ENCODE measurements at regions not wholly inside any gene's neighbourhood (a gene's known extent, or its start where the extent isn't known, plus 50 kb on each side); places are given as distances from the start of the nearest gene placed in this dataset.

GRCh38 chr2:3115301-3116042 is 262.1 kb downstream of the EIPR1 start:
- ATAC-seq (ENCODE audit: low read depth), result no peak
- intact Hi-C loops (cut with micrococcal nuclease), result no loop called here

GRCh38 chr2:3114406-3115185 is 263.0 kb downstream of the EIPR1 start:
- Mint-ChIP-seq H3K36me3 (ENCODE audit: low read depth) (no peaks in the 10 kb centered on the region), H3K27ac (no peak overlapping the region), H3K4me3 (no peak overlapping the region), H3K27me3 (no peaks in the 10 kb centered on the region), H3K4me1 (no peaks in the 10 kb centered on the region), H3K9me3 (no peaks in the 10 kb centered on the region)
- no peak for TF ChIP-seq CTCF (IDR thresholded peaks at IDR 0.05)
- ATAC-seq (ENCODE audit: low read depth) (no peak), DNase-seq (no peak)
- CTCF ChIA-PET, result no interaction called here
- POLR2A ChIA-PET, result no interaction called here
- intact Hi-C loops (cut with micrococcal nuclease), result no loop called here

More at GRCh38 chr2:3115301-3116042, 262.1 kb downstream of the EIPR1 start:
- Mint-ChIP-seq H3K4me1 (no peaks in the 10 kb centered on the region), H3K9me3 (no peaks in the 10 kb centered on the region), H3K27ac (no peak overlapping the region), H3K27me3 (no peaks in the 10 kb centered on the region), H3K4me3 (no peak overlapping the region), H3K36me3 (ENCODE audit: low read depth) (no peaks in the 10 kb centered on the region)
- ChIA-PET POLR2A (no interaction called here), CTCF (no interaction called here)
- no peak for TF ChIP-seq CTCF (IDR thresholded peaks at IDR 0.05)
- DNase-seq, result no peak

- Mint-ChIP-seq H3K9me3 (no peaks in the 10 kb centered on the region), H3K27ac (no peak overlapping the region), H3K4me3 (no peak overlapping the region), H3K4me1 (no peaks in the 10 kb centered on the region), H3K27me3 (no peaks in the 10 kb centered on the region), H3K36me3 (ENCODE audit: low read depth) (no peaks in the 10 kb centered on the region)
- no peak for TF ChIP-seq CTCF (IDR thresholded peaks at IDR 0.05)
- DNase-seq, result no peak
- intact Hi-C loops (cut with micrococcal nuclease), result no loop called here
- ChIA-PET POLR2A (no interaction called here), CTCF (no interaction called here)
- ATAC-seq (ENCODE audit: low read depth), result no peak
Observed at GRCh38 chr2:3113769-3114168, 263.8 kb downstream of the EIPR1 start.

- CTCF ChIA-PET, result no interaction called here
- intact Hi-C loops (cut with micrococcal nuclease), result no loop called here
- ATAC-seq (ENCODE audit: low read depth) (no peak), DNase-seq (no peak)
- Mint-ChIP-seq H3K9me3 (no peaks in the 10 kb centered on the region), H3K27me3 (no peaks in the 10 kb centered on the region), H3K4me1 (no peaks in the 10 kb centered on the region), H3K4me3 (no peak overlapping the region), H3K36me3 (ENCODE audit: low read depth) (no peaks in the 10 kb centered on the region), H3K27ac (no peak overlapping the region)
- POLR2A ChIA-PET, result no interaction called here
- no peak for TF ChIP-seq CTCF (IDR thresholded peaks at IDR 0.05)
Observed at GRCh38 chr2:3113122-3113521, 264.5 kb downstream of the EIPR1 start.

- intact Hi-C loops (cut with micrococcal nuclease), result no loop called here
- Mint-ChIP-seq H3K4me1 (no peaks in the 10 kb centered on the region), H3K36me3 (ENCODE audit: low read depth) (no peaks in the 10 kb centered on the region), H3K4me3 (no peak overlapping the region), H3K27ac (no peak overlapping the region), H3K27me3 (no peaks in the 10 kb centered on the region), H3K9me3 (no peaks in the 10 kb centered on the region)
- CTCF ChIA-PET, result no interaction called here
- POLR2A ChIA-PET, result no interaction called here
- no peak for ATAC-seq (ENCODE audit: low read depth)
- DNase-seq, result no peak
- TF ChIP-seq CTCF (IDR thresholded peaks at IDR 0.05), result no peak
Observed at GRCh38 chr2:3112553-3112952, 265.1 kb downstream of the EIPR1 start.
